Adrenal gland (tissue), 9 donors: ENCODE measurements at regions not wholly inside any gene's neighbourhood (a gene's known extent, or its start where the extent isn't known, plus 50 kb on each side); places are given as distances from the start of the nearest gene placed in this dataset.
A peak's percentile ranks its signal among the peaks of the same experiment; 100 is the strongest.

Source experiments
- DNase-seq, 7 donors: peaks; one replicate each; pipeline ENCODE4 v3.0.0-alpha.2; 2019 to 2020
- H3K27ac ChIP-seq, 5 donors: fragments of 200-600 bp; sonication (generic) in 4 of 5; 1 replicate in 3 of 5; 2 replicates in 2 of 5; pipeline versions ENCODE4 v1.5.1 to v1.8.0; 2016 to 2020; ENCODE audit warnings: mild to moderate bottlenecking in 1 of 5
- H3K27me3 ChIP-seq: fragments of 200-600 bp; 2 replicates; pipeline ENCODE4 v1.8.0; 2021
- H3K36me3 ChIP-seq, 2 donors: fragments of 200-600 bp; replicated peaks in 1 of 2; 1 replicate in 1 of 2; 2 replicates in 1 of 2; pipeline versions ENCODE4 v1.5.1 to v1.8.0; 2018 to 2022
- H3K4me1 ChIP-seq, 2 donors: fragments of 200-600 bp; replicated peaks in 1 of 2; 1 replicate in 1 of 2; 2 replicates in 1 of 2; pipeline versions ENCODE4 v1.5.1 to v1.8.0; 2018 to 2021
- H3K4me3 ChIP-seq, 4 donors: fragments of 200-600 bp; sonication (generic) in 3 of 4; one replicate each; pipeline ENCODE4 v1.5.1; 2016 to 2018
- H3K9me3 ChIP-seq, 3 donors: fragments of 200-600 bp; sonication (generic) in 1 of 3; replicated peaks in 1 of 3; 1 replicate in 2 of 3; 2 replicates in 1 of 3; pipeline versions ENCODE4 v1.5.1 to v1.8.0; 2016 to 2021
- POLR2A ChIP-seq, 2 donors: fragments of 450-650 bp; IDR thresholded peaks; one replicate each; pipeline ENCODE4 v1.6.1; 2017; ENCODE audit warnings: antibody characterized with exemption in 2 of 2, mild to moderate bottlenecking in 2 of 2, moderate library complexity in 1 of 2
- WGBS, 4 donors: extraction: QIAGEN DNeasy Blood & Tissue Kit in 2 of 4; methylation state at CpG; one replicate each; pipeline versions ENCODE4 v1.1.5 to v1.1.7; 2013 to 2017; 5-methylcytosine and 5-hydroxymethylcytosine counted together
- intact Hi-C, 2 donors: fragments of 100-400 bp; cut with DNase I; formaldehyde crosslinking; loops; one replicate each; pipeline versions ENCODE4 v1.14.1 to v1.15.0; 2022 to 2023
- TF ChIP-seq, protein P1 (sequence below), 6 experiments: fragments of 450-650 bp in 4 of 6; fragments of 200-600 bp in 2 of 6; sonication (generic) in 1 of 6; IDR thresholded peaks; 1 replicate in 5 of 6; 2 replicates in 1 of 6; pipeline versions ENCODE4 v1.5.1 to v1.8.0; 2016 to 2021; ENCODE audit warnings: antibody characterized with exemption in 6 of 6, mild to moderate bottlenecking in 2 of 6, moderate library complexity in 1 of 6
- donor health status: healthy with polysubstance abuse.
- donor health status: Bipolar disorder and iron deficiency.
- donor health status: DM: yes; HTN: yes; CAD: no.
- donor health status: DM: no; HTN: no; CAD: no.
- donor health status: DM: no; HTN: no; CAD: no.

DNA sequence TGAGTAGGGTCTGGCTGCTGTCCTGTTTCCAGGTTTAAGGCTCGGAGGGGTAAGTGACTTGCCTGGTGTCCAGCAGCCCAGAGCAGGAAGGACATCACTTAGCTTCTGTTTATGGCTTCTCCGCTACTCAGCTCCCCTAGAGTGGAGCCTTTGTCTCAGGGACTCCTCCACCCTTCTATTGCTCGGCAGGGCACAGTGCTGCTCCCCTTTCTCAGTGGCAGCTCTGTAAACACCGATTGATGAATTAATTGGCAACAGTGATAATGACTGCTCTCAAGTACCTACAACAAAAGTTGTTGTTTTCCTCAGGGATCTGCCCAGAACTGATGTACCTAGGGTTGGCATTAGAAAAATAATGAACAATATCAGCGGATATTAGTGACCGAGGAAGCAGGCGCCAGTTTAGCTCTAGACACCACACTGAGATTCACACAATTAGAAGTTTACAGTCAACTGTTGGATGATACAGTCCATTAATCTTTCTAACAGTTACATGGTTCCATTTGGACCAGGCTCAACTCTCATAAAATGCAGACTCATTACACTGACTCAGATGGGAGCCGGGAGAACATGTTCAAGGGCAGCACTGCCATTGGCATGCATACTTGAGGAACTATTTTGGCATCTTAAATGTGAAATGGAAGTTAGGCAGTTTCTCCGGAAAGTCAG is 265.7 kb downstream of the MTX2 start:
- no peak overlapping the region for H3K4me3 ChIP-seq
- H3K27me3 ChIP-seq, result no peaks in the 10 kb centered on the region
- DNase-seq, result peak; percentile 50 to 76 (median 70)
- peaks cover 9 to 11% of the 10 kb centered on the region in 2 donors for H3K4me1 ChIP-seq
- H3K36me3 ChIP-seq, result no peaks in the 10 kb centered on the region
- intact Hi-C loops, result no loop called here
- no peak for TF ChIP-seq POLR2A (IDR thresholded peaks at IDR 0.05)
- TF ChIP-seq, protein P1, sequence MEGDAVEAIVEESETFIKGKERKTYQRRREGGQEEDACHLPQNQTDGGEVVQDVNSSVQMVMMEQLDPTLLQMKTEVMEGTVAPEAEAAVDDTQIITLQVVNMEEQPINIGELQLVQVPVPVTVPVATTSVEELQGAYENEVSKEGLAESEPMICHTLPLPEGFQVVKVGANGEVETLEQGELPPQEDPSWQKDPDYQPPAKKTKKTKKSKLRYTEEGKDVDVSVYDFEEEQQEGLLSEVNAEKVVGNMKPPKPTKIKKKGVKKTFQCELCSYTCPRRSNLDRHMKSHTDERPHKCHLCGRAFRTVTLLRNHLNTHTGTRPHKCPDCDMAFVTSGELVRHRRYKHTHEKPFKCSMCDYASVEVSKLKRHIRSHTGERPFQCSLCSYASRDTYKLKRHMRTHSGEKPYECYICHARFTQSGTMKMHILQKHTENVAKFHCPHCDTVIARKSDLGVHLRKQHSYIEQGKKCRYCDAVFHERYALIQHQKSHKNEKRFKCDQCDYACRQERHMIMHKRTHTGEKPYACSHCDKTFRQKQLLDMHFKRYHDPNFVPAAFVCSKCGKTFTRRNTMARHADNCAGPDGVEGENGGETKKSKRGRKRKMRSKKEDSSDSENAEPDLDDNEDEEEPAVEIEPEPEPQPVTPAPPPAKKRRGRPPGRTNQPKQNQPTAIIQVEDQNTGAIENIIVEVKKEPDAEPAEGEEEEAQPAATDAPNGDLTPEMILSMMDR (IDR thresholded peaks at IDR 0.05), result no peak
- H3K9me3 ChIP-seq, result no peaks in the 10 kb centered on the region
- 62 to 70% (median 68%) methylated on average over 9 of the region's 9 CpGs for WGBS, 4 donors
- H3K27ac ChIP-seq, result peak overlapping the region in 2 of 5 donors; percentile 44 to 55

DNA sequence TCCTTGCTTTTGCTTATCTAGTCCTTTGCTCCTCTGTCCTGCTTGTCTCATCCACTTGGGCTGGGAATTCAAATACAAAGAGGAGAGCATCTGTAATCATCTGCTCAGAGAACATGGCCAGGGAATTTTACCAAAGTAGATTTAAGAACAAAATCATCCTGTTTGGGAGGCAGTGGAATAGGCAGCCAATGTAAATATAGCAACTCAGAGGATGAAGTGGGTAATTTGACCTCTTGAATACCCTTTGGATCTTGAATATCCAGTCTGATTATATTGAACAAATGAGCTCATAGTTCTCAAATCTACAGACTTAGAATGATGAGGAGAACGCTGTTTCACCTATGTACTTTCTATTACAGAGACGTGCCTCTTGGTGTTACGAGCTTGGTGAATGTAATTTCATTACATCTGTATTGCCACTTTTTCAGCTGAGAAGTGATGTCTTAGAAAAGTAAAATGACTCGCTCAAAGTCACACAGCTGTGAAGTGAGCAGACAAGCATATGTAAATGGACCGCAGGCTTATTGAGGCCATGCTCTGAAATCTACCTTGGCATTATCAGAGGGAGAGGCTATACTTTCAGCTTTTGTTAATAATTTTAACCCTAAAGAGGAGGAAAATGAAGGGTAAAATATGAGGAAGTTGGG is 266.3 kb downstream of the MTX2 start:
- Histone ChIP-seq H3K9me3 (no peaks in the 10 kb centered on the region), H3K4me3 (no peak overlapping the region), H3K4me1 (peaks cover 9 to 11% of the 10 kb centered on the region in 2 donors), H3K27ac (peak overlapping the region in 2 of 5 donors; percentile 44 to 55), H3K27me3 (no peaks in the 10 kb centered on the region), H3K36me3 (no peaks in the 10 kb centered on the region)
- intact Hi-C loops, result no loop called here
- no peak for DNase-seq
- 66 to 72% (median 69%) methylated on average over 5 of the region's 5 CpGs for WGBS, 4 donors
- TF ChIP-seq, protein P1 (IDR thresholded peaks at IDR 0.05), result no peak
- no peak for TF ChIP-seq POLR2A (IDR thresholded peaks at IDR 0.05)

DNA sequence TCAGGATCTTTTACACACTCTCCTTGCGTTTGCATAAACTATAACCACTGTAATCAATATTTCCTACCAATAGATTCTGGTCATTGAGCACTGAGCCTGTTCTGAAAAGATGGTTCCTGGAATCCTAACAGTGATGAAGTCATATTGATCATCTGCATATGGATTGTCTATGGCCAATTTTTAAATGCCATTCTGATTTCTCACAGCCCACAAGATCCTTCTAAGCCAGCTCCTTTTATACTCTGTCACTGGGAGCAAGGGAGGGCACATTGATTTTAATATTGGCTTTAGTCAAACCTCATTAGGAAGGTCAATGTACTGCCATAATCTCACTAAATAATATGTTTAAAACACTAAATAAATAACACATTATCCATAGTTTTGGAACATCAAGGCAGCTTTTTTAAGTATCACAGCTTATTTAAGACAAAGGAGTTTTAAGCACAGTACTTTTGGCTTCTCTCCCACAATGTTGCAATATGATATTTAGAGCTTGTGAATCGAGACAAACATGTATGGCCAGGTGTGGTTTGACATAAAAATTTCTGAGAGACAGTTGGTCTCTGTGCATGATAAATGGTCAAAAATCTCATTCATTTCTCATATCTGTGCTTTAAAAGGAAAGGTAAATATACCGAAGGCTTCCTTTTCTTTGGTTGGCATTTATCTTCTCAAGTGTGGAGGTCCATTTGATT is 267.3 kb downstream of the MTX2 start:
- Histone ChIP-seq H3K4me3 (no peak overlapping the region), H3K27ac (no peak overlapping the region), H3K36me3 (no peaks in the 10 kb centered on the region), H3K4me1 (peaks cover 9 to 11% of the 10 kb centered on the region in 2 donors), H3K9me3 (no peaks in the 10 kb centered on the region), H3K27me3 (no peaks in the 10 kb centered on the region)
- WGBS, 4 donors, result 65 to 79% (median 74%) methylated on average over 3 of the region's 3 CpGs
- intact Hi-C loops, result no loop called here
- TF ChIP-seq, protein P1 (IDR thresholded peaks at IDR 0.05), result no peak
- no peak for TF ChIP-seq POLR2A (IDR thresholded peaks at IDR 0.05)
- DNase-seq, result no peak

DNA sequence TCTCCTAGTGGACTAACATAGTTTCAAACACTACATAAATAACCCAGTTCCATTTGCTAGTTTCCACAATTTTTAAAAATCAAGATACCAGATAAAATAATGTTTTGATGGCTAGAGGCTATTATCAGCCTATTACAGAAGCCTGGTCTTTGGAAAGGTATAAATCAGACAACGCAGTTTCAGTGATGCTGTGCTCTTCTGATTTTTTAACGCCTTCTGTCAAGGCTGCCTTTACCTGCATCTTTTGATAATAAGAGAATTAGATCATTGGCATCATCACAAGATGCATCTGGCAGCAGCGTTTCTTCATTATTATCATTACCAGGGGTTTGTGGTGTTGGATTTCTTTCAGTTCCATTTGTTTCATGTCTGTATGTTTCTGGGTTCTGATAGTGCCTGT is 268.7 kb downstream of the MTX2 start:
- intact Hi-C loops, result no loop called here
- H3K9me3 ChIP-seq, result no peaks in the 10 kb centered on the region
- H3K4me1 ChIP-seq, result peaks cover 9 to 11% of the 10 kb centered on the region in 2 donors
- no peak overlapping the region for H3K4me3 ChIP-seq
- WGBS, 4 donors, result 85 to 90% (median 87%) methylated on average over 3 of the region's 3 CpGs
- TF ChIP-seq, protein P1 (IDR thresholded peaks at IDR 0.05), result no peak
- no peak for TF ChIP-seq POLR2A (IDR thresholded peaks at IDR 0.05)
- no peak overlapping the region for H3K27ac ChIP-seq
- DNase-seq, result no peak
- no peaks in the 10 kb centered on the region for H3K36me3 ChIP-seq
- H3K27me3 ChIP-seq, result no peaks in the 10 kb centered on the region
